Muscle of arm (tissue), 1 donor: ENCODE measurements at regions not wholly inside any gene's neighbourhood (a gene's known extent, or its start where the extent isn't known, plus 50 kb on each side); places are given as distances from the start of the nearest gene placed in this dataset.

Source experiments
- DNase-seq: peaks from one replicate; pipeline ENCODE4 v3.0.0-alpha.2; 2013

DNA sequence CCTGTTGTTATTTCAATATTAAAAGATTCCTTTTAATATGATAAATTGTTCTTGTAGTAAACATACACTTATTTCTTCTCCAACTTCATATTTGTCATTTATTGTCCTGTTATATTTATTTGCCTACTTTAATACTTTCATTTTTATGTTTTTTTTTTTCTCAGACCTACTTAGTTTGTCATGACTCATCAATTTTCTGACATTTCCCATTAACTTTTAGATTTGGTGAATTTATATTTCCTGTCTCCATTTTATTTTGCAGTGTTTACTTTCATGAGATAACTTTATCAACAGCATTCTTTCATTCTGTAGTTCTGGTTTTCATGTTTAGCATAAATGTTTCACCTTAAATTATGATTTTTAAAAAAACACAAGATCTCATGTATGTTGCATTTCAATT, 788.7 kb downstream of the EFNA5 start:
- no peak for DNase-seq

DNA sequence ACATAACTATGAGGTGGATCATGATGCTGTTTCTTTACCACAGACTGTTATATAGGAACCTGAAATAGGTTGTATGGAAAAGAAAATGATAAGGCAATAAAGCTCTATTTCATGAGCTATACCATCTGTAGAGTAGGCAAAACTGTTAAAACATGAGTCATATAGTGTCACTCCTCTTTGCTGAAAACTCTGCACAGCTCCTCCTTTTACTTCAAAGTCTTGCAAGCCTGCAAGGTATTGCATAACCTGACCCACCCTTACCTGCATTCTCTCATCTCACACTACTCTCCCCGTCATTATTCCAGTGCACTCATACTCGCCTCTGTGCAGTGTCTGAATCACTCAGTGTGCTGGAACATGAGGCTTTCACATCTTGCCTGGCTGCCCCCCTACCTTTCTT, 790.1 kb downstream of the EFNA5 start:
- no peak for DNase-seq

DNA sequence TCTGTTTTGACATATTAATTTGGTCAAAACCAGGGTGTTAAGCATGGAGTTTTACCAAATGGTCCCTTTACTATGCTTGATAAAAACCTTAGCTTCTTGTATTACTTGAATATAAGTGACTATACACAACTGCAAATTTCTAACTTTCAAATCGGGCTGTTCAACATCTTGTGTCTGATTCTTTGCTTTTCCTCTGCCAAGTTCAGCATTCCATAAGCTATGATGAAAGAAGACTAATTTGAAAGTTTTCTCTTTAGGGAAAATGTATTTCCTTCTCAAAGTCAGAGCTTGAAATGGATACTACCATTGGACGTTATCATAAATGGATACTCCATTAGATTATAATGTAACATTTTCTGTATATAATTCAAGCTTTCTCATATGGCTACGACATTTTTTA, 792.9 kb downstream of the EFNA5 start:
- DNase-seq: no peak

DNA sequence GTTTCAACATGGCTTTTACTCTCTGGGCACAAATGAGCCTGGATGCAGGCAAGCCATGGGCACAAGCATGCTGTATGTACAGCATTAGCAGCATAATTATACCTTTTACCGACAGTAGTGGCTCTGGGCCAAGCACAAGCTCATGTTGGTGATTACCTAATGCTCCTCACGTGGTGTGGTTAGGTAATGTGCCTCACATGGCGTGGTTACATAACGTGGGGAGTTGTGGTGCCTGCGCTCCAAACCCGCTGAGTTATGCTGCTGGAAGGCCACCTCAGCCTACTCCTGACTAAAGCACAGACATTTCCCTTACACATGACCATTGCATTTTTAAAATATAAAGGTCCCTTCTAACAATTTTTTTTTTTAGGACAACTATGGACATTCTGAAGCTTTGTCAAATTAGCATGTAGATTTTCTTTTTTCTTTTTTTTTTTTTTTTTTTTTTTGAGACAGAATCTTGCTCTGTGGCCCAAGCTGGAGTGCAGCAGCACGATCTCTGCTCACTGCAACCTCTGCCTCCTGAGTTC, 794.0 kb downstream of the EFNA5 start:
- DNase-seq: no peak

DNA sequence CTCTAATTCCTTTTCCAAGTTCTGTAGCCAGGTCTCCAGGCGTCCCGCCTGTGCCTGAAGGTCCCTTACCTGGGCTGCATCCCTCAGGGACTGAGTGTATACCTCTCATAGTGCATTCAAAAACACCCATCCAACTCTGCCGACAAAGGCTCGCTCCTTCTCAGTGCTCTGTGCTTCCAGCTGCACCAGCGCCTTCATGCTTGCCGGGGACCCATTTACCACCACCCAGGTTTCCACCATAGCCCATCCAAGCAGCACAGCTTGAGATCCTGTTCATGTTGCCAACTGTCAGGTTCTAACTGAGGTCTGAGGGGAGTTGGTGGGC, 794.5 kb downstream of the EFNA5 start:
- DNase-seq: no peak

DNA sequence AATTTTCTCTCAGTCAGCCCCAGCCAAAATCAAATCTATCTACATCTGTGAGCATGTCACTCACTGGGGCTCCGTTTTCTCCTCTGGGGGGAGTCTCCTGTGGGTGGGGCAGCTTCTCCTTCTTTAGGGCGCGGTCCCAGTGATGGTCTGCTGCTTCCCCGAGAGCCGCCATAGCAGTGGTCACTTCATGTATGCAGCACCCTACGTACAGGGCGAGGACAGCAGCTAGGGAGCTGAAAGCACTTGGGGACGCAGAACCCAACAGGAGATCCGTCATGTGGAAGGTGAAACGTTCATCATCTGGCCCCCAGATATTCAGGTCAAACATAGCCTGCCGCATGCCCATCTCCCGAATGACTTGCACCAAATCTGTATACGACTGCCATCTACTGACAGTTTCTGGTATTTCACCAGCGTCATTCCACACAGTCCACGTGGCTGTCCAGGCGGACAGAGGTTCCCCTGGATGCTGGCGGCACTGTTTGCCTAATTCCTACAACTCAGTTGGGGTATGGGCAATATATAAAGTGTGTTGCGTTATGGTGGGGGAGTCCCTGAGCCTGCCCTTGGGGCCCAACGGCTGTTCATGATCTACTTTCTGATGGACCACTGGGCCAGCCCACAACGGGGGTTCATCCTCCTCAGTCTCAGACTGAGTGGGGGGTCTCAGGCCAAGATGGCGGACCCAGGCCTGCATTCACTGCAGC, 795.0 kb downstream of the EFNA5 start:
- DNase-seq: no peak

DNA sequence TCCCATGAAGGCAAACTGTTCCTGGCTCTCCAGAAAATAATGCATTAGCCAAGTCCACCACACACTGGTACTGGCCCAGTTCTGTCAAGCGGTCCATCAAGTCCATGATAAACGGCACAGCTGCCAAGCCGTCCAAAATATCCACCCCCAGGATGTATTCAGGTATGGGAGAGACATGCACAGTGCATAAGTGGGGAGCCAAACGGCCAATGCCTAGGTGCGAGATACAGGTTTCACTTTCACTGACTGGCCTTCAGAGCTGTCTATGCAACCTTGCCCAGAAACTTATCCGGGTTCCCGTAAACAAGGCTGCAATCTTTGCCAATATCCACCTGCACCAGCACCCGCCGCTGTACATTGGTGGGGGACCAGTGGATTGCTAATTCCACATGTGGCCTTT, 795.8 kb downstream of the EFNA5 start:
- no peak for DNase-seq

DNA sequence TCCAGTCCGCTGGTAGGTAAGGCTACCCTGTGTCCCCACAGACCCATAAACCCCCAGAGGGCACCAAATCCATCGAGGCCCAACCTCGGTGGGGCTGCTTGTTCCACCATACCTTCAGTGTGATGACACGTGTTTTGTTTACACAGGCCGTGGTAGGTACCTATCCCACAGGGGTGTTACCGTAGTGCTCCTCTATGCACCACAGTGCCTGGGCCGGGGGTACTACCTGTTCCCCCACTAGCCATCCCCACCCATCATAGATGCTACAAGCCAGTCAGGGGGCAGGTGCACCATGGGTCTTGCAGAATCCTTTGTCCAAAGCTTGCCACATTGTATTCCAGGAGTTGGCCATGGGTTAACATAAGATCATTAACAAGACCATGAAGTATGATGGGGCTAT, 796.2 kb downstream of the EFNA5 start:
- no peak for DNase-seq

DNA sequence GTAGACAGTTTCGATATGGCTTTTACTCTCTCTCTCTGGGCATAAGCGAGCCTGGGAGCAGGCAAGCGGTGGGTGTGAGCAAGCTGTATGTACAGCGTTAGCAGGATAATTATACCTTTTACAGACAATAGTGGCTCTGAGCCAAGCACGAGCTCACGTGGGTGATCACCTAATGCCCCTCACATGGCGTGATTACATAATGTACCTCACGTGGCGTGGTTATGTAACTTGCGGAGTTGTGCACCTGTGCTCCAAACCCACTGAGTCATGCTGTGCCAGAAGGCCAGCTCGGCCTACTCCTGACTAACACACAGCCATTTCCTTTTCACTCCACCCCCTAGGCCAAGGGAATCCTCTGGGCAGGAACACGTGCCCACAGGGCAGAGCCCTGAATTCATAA, 797.2 kb downstream of the EFNA5 start:
- DNase-seq: no peak

DNA sequence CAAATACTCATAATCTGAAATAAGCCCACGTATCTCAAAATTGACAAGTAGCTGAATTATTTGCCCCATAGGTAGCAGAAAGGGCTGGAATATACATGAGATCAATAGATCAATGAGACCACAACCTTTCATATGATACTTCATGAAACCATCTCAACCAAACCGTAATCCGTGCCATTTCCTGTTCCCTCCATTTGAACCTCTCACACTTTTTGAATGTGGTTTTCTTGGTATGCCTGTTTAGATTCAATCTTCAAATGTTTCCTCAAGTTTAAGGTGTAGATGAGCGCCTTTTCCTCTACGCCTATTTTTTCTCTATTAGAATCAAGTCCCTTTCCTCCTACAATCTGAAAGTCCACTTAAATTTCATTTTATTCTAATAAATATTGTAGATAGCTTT, 805.5 kb downstream of the EFNA5 start:
- DNase-seq: no peak

DNA sequence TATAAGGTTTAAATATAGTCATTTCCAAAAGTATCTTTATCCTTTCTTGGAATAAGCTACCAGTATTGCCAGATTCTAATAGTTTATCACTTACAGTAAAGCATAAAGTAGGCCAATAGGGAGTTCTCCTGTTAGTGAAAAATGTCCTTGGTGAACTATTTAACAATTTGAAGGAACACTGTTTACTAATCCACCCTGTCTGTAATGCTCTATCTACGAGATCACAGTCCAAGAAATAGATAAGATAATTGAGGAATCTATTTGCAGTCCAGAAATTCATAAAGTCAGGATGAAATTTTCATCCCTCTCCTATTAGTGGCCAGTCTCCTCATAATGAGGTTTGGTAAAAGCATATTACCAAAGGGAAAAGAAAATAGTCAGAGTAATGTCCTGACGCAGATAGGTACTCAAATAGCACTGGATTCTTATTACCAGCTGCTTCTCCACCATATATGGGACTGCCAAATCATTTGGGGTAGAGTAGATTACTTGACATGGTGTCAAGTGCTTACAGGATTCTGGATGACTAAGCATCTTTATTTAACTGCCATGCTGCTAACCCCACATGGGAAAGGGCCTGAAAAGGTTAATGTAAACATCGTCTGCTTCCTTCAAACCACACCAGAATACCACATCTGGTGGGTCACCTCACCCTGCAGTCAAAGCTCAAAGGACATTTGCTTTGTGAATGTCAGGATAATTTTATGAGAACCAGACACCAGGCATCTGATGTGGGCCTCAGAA, 808.1 kb downstream of the EFNA5 start:
- no peak for DNase-seq

DNA sequence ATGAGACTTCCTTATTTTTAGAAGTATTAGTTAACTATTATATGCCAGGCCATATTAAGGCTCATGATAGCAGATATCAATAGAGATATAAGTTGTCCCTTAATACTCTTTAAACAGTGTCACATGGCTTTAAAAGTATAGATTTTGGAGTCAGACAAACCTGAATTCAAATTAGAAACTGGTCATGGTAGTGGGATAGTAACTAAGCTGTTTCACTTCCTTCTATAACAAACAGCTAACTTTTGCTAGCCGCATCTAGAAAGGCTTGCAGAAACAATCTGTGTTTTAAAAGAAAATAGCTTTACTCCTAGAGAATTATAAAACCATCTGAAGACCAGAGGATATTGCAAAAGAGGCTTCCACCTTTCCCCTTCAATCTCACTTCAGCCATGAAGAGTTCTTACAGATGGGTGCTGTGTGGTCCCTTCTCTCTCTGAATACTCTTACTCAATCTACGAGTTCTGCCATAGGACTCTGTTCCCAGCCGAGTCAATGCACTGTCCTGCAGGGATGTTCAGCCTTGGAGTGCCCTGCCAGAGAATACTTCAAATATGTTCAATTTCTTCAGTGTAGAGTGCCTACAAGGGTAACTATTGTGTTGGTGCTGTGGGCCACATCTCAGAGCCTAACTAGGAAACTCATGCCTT, 810.2 kb downstream of the EFNA5 start:
- no peak for DNase-seq

DNA sequence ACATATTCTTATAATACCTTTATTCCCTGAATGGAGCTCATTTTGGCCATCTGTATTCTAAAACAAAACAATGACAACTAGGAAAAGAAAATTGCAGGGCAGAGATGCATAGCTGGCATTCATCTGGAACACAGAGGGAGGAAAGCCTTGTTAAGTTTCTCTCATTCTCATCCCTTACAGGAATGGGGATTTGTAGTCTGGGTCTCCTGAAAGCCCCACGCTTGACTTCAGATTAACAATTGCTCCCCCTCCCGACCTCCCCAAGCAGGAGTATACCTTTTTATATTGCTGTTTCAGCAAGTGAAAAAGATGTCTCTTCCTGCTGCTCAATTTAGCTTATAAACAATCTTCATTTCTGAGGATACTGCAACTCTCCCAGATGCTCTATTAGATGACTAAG, 812.1 kb downstream of the EFNA5 start:
- no peak for DNase-seq

DNA sequence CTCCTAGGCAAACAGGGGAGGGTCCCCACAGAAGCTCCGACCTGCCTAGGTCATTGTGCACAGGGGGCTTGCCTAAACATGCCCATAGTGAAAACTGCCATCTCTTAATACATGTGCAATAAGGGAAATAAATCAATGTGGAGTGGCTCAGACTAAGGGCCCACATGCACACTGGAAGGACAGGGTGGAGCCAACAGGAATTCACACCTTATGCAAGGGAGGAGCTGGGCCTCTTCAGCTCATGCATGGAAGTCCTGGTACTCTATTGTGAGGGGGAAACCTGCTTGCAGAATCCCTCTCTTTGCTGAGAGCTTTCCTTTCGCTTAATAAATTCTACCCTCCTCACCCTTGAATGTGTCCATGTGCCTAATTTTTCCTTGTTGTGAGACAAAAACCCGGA, 815.8 kb downstream of the EFNA5 start:
- DNase-seq: no peak

DNA sequence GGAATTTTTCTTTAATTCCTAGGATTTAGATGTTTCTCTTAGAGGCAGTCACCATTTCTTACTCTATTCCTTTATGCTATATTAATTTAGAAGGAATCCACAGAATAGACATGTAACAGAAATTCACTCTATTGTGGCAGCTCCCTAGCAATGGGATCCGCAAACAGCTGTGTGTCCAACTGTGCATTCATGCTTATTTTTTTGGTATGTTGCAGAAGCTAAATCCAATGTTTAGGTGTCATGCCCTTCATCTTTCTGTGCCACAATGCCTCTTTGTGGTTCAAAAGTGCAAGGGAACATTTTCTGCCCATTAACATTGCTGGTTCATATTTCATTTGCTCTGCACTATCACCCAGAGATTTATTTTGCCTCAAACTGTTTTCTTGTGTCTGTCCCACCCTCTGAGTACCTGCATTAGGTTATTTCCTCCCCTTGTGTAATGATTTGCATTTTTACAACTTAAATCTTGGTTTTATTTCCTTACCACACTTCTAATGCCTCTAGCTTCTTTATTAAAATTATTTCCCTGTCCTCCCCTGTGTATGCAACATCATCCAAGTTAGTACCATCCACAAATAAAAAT, 816.5 kb downstream of the EFNA5 start:
- no peak for DNase-seq

DNA sequence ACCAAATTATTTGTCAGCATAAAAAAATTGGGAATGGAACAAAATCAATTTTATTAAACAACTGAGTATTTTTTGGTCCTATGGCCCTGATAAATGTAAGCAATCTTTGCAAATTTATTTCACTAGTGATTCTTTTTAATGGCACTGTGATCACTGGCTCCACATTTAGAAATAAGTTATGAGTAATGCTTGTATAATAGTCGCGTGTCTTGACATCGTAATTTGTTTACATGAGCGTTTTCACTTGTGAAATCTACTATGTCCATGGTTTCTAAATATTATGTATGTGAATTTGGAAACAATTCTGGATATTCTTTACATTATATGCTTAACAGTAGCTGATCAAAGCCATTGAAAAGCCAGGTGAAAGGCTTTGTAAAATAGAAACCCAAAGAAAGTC, 817.5 kb downstream of the EFNA5 start:
- no peak for DNase-seq

DNA sequence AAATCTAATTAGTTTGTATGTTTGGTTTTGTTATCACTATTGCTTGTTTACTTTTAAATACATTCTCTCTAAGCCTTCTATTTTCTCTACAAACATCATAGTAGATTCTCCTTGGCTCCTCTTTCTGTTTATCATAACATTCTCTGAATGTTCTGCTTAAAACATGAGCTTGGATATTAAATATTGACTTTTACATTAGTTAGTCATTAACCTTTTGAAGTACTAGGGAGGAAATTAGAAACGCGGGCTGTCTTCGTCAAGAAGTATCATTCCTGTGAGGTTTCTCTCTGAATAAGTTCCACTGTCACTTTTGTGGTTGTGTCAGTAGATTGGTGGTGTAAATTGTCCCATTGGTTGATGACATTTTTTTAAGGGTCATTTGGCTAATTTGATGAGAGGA, 821.5 kb downstream of the EFNA5 start:
- DNase-seq: no peak

DNA sequence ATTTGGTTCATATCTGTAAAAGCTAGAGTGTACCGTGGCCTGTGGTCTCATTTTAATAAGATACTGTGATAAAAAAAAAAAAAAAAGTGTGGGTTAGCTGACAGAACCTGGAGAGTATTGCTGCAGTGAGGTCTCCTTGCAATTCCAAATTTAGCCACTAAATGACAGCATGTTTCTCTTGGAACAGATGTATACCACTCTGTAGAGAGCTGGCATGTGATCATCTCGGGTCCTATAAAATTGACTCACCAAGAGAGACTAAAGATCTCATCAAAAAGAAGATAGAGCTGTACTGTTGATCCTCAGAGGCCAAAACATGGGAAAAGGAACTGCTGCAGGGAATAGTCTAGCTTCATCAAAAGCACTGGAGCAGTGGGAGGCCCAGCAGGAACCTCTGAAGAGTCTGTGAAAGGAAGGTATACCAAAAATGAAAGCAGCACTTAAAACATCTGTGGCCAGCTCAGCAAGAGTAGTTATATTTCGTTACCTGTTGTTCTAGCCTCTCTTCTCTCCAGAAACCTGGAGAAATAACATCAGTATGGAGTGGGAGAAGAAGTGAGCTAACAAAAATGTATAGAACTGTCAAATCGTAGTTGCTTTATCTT, 826.8 kb downstream of the EFNA5 start:
- DNase-seq: no peak

DNA sequence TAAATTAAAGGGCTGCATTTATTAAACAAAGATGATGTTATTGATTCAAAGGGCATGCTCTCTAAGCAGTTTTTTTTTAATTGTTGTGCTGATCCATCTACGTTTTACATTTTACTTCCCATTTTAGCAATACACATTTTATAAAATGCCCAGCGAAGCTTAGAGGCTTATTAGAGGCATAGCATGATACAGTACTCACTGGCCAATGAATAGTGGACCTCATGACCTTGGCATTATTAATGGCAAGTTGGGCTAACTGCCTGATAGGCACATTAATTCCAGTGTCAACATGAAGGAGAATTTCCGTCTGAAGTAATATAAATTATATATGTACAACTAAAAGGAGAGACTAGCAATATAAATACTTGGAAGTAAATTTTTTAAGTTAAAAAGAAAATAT, 837.2 kb downstream of the EFNA5 start:
- DNase-seq: no peak

DNA sequence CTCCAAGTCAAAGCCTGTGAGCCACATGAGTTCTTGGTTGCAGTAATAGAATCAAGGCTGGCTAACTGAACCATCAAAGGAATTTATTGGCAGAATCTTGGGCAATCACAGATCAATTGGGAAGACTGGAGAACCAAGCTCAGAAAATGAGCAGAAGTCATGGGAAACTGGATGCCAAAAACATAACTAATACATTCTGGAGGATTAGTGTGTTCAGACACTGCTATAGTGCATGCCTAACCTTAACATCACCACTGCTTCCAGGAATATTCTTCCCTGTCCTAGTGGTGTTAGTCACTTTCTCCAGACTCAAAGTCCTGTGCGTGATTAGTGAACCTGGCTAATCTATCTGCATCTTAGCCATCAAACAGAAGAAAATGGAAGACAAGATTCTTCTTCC, 843.7 kb downstream of the EFNA5 start:
- no peak for DNase-seq

DNA sequence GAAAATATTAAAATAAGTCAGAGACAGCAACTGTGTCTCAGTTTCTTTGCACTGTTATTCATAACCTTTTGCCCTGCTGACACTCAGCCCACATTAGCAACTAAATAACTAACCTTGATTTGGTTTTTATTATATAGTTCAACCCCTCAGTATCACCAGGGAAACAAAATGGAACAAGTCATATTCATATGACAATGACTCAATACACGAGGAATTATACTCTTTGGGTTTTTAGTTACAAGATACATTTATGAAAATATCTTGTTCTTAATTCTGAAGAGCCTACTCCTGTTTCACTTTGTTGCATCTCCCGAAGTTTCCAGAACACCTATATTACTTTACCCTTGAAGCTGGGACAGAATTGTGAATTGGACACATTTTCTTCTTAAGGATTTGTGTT, 845.4 kb downstream of the EFNA5 start:
- no peak for DNase-seq

DNA sequence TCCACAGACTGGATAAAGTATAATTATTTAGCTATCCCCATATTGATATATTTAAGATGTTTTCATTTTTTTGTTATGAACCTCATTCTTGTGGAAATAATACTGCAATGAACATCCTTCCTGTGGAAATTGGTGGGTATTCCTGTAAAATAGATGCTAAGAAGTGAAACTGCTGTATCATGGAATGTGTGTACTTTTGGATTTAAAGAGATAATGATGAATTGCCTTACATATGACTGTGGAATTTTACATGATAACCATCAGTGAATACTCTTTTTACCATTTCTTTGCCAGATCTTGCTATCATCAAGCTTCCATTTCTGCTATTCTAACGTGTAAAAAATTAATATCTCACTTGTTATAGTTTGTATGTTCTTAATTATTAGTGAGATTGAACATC, 847.9 kb downstream of the EFNA5 start:
- no peak for DNase-seq

DNA sequence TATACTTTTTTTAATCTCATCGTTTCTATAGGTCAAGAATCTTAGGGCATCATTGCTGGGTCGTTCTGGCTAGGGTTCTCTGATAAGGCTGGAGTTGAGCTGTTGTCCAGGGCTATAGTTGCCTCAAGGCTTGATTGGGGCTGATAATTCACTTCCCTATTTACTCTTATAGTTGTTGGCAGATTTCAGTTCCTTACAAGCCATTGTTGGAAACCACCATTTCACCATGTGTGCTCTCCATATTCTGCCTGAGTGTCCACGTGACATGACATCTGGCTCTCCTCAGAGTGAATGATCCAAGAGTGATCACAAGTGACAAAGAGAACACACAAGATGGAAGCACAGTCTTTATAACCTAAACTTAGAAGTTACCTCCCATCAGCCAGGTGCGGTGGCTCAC, 852.2 kb downstream of the EFNA5 start:
- DNase-seq: no peak
